HG03175 (cell line): ENCODE measurements at regions not wholly inside any gene's neighbourhood (a gene's known extent, or its start where the extent isn't known, plus 50 kb on each side); places are given as distances from the start of the nearest gene placed in this dataset.
"Not testable (repeated sequence)": the region's sequence is repeated elsewhere in the genome, so short reads cannot be mapped to it uniquely, and the experiment has no call there.

Experiments
- ATAC-seq: cut with Tn5 transposase; IDR thresholded peaks from one replicate; pipeline ENCODE4 v1.9.1; 2021; ENCODE audit warnings: mild to moderate bottlenecking, moderate library complexity; ENCODE audit not compliant: unreplicated experiment

DNA sequence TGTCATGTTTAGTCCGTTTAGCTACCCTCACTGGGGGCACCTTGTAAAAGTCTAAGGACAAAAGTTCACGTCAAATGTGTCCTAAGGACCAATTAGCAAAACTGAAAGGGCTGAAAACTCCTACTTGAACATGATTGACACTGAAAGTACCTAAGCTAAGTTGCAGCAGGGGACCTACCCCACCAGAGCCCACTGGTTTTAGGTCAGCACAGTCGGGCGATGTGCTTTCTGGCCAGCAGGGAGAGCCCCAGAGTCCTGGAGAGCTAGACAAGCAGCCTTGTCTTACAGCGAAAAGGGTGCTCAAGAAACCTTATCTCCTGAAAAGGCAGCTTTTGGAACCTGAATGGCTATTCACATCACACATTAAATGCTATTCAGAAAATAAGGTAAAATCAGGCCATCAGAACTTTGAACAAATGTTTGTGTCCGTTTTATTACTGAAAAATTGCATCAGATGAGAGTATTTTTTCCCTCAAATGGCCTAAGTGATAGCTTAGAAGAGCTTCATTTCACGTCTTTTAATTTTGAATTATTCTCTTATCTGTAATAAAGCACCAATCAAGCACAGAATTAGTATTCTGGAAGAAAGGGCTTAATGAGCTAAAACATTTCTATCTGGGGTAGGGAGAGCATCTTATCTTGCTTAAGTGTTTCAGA is 52.2 kb upstream of the MKI67 start:
- ATAC-seq: peak; percentile 58

DNA sequence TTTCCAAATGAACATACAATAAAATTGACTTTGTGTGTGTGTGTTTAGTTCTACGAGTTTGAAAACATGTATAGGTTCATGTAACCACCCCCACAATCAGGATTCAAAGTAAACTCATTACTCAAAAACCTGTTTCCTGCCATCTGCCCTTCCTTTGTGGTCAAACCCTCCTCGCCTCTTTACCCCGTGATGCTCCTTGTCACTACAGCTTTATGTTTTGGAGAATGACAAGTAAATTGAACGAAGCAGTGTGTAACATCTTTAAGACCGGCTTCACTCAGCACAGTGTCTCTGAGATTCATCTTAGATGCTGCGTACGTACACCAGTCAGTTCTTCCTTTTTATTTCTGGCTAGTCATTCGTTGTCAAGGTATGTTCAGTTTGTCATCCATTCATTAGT is 54.6 kb upstream of the MKI67 start:
- no peak for ATAC-seq

DNA sequence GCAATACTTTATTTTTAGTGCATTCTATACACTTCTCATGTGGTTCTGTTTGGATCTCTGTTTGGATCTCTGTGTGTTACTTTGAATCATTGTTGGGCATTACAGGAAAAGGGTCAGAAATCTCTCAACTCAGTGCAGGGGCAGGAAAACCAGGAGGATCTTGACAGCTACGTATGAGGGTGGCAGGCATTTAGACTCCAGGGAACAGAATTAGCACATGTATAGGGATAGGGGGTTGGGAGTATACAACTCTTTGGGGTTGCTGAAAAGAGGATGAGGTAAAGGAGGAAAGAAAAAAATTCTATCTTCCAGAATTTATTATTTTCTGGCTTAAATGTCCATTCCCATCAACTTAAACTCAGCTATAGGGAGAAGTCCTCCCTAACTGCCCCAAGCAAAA is 59.4 kb upstream of the MKI67 start:
- ATAC-seq: no peak

- ATAC-seq: no peak
Measured at GRCh38 chr10:128186959-128187787, 61.0 kb upstream of the MKI67 start.

DNA sequence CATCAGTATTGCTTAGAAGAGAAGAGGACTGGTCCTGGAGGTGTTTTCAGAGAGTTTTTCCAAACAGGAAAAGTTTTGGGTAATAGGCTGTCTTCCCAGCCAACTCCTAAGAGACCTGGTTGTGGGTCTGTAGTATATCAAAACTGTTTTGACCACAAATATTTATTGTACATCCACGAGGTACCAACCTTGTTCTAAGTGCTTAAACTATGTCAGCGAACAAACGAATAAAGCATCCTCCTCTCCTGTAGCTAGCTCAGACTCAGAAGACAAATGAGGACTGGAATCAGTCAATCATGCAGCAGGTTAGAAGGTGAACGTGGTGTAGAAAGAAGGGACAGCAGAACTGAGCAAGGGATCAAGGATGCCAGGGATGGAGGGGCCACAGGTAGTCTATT is 61.6 kb upstream of the MKI67 start:
- no peak for ATAC-seq

- ATAC-seq: no peak
Measured at GRCh38 chr10:128189176-128189575, 63.0 kb upstream of the MKI67 start.

DNA sequence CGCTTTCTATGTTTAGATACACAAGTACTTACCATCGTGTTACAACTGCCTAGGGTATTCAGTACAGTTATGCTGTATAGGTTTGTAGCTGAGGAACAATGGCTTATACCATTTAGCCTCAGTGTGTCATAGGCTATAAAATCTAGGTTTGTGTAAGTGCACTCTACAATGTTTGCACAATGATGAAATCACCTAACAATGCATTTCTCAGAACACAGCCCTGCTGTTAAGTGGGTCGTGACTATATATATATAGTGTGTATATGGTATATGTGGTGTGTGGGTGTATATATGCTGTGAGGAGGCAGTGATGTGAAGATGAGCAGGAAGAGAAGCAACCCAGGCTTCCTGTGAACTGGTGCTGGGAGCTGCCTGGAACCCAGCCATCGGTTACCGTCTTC is 65.6 kb upstream of the MKI67 start:
- no peak for ATAC-seq

DNA sequence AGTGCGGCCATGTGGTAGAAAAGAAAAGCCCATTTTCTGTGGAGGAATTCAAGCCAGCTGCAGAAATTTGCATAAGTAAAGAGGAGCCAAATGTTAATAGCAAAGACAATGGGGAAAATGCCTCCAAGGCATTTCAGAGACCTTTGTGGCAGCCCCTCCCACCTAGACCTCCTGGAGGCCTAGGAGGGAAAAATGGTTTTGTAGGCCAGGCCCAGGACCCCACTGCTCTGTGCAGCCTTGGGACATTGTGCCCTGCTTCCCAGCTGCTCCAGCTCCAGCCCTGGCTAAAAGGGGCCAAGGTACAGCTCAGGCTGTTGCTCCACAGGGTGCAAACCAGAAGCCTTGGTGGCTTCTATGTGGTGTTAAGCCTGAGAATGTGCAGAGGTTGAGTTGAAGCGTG is 75.6 kb upstream of the MKI67 start:
- not testable (repeated sequence) for ATAC-seq

DNA sequence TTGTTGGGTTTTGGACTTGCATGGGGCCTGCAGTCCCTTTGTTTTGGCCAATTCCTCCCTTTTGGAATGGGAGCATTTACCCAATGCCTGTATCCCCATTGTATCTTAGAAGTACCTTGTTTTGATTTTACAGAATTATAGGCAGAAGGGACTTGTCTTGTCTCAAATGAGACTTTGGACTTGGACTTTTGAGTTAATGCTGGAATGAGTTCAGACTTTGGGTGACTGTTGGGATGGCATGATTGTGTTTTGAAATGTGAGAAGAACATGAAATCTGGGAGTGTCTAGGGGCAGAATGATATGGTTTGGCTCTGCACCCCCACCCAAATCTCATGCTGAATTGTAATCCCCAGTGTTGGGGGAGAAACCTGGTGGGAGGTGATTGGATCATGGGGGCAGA is 76.8 kb upstream of the MKI67 start:
- ATAC-seq: no peak

DNA sequence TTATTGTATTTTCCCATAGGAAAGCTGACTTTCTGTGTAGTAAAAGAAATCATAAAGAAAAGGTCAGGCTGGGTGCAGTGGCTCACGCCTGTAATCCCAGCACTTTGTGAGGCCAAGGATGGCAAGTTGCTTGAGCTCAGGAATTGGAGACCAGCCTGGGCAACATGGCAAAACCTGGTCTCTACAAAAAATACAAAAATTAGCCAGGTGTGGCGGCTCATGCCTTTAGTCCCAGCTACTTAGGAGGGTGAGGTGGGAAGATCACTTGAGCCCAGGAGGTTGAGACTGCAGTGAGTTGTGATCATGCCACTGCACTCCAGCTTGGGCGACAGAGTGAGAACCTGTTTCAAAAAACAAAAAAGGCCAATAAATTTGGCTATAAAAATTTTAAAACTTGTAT is 79.4 kb upstream of the MKI67 start:
- not testable (repeated sequence) for ATAC-seq

GRCh38 chr10:128206676-128207075 is 80.5 kb upstream of the MKI67 start:
- no peak for ATAC-seq

GRCh38 chr10:128209862-128210214 is 83.6 kb upstream of the MKI67 start:
- no peak for ATAC-seq

DNA sequence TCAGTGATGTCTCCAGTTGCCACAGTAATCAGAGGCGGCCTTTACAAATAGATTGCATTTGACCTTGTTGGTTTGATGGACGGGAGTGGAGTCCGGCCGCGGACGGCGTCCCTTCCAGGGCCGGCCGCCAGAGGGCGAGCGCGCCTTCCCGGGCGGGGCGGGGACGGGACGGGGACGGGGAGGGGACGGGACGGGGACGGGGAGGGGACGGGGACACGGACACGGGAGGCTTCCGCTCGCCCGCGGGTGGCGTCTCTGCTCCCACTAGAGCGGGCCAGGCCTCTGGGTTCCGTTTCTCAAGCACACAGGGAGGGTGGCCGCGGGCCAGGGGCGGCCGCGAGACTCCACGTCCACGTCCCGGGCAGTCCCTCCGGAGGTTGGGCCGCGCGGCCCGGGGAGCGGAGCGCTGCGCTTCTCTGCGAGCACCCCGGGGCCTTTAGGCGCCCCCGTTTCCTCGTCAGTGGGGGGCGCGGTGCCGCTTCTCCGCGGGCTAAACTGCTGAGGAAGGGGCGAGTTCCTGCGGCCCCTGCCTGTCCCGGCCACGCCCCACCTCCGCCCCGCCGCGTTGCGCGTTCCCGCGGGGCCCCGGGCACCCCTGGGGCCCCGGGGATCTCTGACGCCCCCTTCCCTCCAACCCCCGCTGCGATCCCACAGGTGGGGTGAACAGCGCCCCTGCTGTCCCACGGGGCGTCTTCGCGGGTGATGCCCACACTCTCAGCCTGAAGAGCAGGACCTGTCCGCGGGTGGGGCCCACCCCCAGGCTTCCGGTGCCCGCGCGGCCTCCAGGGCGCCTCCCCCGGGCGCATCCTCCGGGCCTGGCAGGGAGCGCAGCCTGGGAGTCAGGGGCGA is 84.2 kb upstream of the MKI67 start:
- peak; percentile 54 for ATAC-seq

GRCh38 chr10:128211064-128211504 is 84.9 kb upstream of the MKI67 start:
- no peak for ATAC-seq

- ATAC-seq: peak; percentile 95
Measured at GRCh38 chr10:128211953-128212727, 85.9 kb upstream of the MKI67 start.

- no peak for ATAC-seq
Measured at GRCh38 chr10:128213156-128213555, 86.9 kb upstream of the MKI67 start.

- no peak for ATAC-seq
Measured at GRCh38 chr10:128215733-128216132, 89.5 kb upstream of the MKI67 start.

GRCh38 chr10:128217136-128217535 is 90.9 kb upstream of the MKI67 start:
- ATAC-seq: no peak

DNA sequence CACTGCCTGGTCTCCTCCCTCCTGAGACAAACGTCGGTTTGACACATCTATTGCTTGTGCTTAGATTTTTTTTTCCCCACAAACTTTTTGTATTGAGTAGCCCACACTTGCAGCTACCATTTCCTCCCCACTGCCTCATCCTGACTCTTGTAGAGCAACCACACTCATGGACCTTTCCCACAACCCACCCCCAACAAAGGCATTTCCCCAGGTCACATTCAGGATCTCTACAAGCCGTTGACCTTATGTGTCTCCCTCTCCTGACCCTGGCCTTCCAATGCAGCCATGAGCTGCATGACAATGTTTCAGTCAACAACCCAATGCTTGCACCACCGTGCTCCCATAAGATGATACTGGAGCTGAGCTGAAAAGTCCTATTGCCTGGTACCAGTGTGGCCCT is 91.9 kb upstream of the MKI67 start:
- no peak for ATAC-seq

DNA sequence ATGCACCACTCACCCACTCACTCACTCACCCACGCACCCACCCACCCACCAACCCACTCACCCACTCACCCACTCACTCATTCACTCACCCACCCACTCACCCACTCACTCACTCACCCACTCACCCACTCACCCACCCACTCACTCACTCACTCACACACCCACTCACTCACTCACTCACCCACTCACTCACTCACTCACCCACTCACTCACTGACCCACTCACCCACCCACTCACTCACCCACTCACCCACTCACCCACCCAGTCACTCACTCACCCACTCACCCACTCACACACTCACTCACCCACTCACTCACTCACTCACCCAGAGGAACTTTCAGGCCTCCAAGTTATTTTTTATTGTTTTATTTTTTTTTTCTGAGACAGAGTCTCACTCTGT is 93.1 kb upstream of the MKI67 start:
- no peak for ATAC-seq

DNA sequence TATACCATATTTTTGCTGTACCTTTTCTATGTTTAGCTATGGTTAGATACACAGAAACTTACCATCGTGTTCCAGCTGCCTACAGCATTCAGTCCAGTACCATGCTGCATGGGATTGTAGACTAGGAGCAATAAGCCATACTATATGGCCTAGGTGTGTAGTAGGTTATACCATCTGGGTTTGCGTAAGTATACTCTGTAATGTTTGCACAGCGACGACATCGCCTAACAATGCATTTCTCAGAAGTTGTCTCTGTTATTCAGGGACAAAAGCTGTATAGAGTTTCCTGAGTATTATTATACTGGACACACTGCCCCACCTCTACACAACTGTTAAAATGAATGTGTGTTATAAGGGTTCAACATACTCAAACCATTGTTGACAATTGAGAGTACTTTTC is 93.8 kb upstream of the MKI67 start:
- ATAC-seq: no peak
